ENCODE measurements at regions not wholly inside any gene's neighbourhood (a gene's known extent, or its start where the extent isn't known, plus 50 kb on each side); places are given as distances from the start of the nearest gene placed in this dataset.
"Not testable (repeated sequence)": the region's sequence is repeated elsewhere in the genome, so short reads cannot be mapped to it uniquely, and the experiment has no call there.

DNA sequence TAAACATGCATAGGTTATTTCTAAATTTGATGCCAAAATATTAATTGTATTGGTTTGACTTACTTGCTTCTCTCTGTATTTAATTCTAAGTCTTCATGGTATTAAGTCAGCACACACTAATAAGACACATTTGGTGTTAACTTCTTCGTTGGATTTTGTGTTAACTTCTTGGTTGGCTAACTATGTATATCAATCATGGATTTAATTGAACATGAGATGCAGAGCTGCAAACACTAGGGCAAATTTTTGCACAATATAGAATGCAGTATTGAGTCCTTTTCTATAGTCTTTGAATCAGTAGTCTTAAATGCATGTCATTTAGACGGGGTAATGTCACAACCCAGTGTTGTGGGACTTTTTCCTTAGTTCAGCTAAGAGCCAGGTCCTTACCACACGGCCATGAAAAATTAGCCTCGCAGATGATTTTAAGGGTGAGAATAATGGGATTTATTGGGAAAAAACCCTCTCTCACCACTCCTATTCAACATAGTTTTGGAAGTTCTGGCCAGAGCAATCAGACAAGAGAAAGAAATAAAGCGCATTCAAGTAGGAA is 142.9 kb upstream of the TRIM24 start:
- DNase-seq (ENCODE audit: low read depth) = no peak

DNA sequence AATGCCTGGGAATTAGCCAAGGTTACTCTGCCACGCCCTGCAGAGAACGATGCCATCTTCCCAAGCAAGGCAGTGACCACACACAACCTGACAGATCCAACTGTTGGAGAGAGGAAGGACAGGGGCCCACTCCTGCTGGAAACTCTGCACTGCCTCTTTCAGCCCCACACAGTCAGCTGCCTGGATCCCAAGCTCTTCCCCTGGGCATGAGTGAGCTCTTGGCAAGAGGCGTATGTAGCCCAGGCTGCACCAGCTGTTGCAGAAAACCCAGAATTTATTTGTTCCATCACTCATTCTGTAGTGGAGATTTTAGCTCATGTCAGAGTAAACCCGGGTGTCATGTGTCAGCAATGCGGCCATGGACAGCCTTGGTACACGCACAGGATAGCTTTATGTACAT is 135.1 kb upstream of the TRIM24 start:
- no peak for DNase-seq (ENCODE audit: low read depth)

DNA sequence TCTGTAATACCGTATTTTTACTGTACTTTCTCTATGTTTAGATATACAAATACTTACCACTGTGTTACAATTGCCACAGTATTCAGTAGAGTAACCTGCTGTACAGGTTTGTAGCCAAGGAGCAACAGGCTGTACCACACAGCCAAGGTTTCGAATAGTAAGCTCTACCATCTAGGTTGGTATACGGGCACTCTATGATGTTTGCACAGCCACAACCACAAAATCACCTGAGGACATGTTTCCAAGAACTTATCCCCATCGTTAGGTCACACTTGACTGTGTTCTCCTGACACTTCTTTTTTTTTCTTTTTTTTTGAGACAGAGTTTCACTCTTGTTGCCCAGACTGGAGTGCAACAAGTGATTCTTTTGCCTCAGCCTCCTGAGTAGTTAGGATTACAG is 134.6 kb upstream of the TRIM24 start:
- no peak for DNase-seq (ENCODE audit: low read depth)

DNA sequence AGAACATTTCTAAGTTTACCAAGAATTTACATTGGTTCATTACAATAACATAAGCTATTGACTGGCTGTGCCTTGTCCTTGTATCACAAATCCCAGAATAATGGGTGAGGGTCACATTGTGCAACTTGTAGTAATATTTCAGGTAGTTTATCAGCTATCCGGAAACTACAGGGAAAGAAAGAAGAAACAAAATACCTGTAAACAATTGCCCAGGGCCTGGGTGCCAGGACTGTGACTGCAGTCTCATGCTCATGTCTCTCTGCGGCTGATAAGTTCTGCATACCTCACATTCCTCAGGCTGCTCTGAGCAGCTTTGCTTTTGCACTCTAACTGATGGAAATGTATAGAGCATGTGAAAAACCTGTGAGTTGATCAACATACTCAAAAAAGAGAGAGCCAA is 131.8 kb upstream of the TRIM24 start:
- DNase-seq (ENCODE audit: low read depth) = no peak

DNA sequence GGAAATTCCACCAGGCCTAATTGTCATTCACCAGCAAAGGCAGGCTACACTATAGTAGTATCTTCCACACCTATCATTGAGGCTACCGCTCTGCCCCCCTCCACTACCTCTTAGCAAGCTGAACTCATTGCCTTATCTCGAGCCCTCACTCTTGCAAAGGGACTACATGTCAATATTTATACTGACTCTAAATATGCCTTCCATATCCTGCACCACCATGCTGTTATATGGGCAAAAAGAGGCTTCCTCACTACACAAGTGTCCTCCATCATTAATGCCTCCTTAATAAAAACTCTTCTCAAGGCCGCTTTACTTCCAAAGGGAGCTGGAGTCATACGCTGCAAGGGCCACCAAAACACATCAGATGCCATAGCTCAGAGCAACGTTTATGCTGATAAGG is 127.2 kb upstream of the TRIM24 start:
- DNase-seq (ENCODE audit: low read depth) = not testable (repeated sequence)

DNA sequence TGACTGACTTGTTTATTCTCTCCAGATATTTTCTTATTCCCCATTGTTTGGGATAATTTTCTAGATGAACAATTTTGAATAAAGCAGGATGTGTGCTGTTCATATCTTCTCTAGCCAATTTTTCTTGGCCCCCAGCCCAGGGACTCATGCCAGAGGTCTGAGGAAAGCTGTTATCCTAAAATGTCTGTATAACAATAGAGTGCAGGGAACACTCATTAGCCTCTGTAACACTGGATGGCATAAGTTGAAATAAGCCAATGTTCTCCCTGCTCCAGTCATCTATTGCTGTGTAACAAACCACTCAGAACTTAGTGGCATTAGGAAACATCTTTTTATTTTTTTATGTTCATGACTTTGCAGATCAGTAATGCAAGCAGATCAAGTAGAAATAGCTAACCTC is 121.7 kb upstream of the TRIM24 start:
- DNase-seq (ENCODE audit: low read depth) = no peak

DNA sequence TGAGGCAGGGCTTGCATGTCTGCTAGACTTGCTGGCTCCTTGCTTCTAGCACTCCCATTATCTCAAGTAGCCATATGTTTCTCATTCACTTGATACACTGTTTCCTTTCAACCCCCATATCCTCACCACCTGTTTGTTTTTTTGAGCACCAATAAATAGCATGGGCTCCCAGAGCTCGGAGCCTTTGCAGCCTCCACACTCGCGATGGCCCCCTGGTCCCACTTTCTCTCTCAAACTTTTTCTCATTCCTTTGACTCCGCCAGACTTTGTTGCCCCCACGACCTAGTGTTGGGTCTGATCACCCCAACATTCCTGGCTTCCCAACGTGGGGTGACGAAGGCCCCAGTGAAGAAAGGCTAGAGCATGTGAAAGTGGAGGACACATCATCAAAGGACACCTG is 120.8 kb upstream of the TRIM24 start:
- not testable (repeated sequence) for DNase-seq (ENCODE audit: low read depth)

DNA sequence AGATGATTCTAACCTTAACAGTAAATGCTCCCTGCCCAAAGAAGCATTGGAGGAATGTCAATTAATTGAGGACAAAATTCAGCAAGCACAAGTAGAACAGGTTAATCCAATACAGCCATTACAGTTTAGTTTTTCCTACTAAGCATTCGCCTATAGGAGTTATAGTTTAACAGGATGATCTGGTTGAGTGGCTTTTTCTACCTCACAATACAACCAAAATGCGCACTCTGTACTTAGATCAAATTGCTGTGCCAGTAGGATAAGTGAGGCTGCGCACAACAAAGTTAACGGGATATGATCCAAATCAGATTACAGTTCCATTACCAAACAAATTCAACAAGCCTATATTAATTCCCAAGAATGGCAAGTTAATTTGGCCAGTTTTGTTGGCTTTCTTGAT is 117.1 kb upstream of the TRIM24 start:
- DNase-seq (ENCODE audit: low read depth) = no peak

DNA sequence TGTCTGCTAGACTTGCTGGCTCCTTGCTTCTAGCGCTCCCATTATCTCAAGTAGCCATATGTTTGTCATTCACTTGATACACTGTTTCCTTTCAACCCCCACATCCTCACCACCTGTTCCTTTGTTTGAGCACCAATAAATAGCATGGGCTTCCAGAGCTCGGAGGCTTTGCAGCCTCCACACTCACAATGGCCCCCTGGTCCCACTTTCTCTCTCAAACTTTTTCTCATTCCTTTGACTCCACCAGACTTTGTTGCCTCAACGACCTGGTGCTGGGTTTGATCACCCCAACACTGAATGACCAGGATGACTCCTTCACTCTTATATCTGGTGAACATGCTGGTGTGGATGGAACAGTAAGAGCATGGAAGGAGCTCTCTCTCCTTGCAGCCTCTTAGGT is 114.5 kb upstream of the TRIM24 start:
- no peak for DNase-seq (ENCODE audit: low read depth)

DNA sequence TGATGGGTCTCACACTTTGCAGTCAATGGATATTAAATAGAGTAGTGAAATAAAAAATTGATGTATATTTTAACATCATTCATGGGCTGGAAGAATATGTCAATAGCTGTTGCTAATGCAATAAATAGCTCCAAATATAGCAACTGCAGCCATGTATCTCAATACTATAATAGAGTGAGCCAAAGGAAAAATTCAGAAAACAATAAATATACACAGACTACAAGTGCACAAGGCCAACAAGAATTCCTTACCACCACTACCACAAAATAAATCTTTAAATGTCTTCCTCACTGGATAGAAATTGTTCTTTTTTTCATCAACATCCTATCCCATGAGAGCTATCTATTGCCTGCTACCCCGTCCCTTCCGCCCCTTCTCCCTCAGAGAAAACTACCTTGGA is 113.1 kb upstream of the TRIM24 start:
- no peak for DNase-seq (ENCODE audit: low read depth)

DNA sequence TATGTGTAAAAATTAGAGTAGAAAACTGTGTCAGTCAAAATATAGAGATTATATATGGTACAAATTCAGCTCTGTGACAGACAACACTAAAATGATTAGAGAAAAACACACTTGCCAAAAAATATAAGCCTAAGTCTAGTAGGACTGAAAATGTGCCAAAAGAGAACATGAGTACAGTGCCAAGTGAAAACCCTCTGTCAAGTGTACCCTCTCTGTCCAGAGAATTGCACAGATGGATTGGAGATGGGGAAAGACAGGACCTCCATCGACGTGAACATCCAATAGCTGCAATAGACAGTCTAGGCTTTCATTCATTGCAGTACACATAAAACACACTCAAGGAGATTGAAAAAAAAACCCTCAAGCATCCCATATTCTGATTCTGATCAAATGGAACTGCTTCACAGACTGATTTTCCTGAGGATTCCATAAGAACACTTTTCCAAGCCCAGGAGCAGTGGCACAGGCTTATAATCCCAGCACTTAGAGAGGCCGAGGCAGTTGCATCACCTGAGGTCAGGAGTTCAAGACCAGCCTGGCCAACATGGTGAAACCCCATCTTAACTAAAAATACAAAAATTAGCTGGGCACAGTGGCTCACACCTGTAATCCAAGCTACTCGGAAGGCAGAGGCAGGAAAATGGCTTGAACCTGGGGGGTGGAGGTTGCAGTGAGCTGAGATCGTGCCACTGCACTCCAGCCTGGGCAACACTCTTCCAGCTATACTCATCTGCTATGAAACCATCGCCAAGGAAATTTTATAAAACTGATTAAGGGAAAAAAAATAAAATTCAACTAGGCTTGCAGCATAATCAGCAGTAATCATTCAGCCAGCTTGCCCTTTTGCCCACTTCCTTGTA is 110.0 kb upstream of the TRIM24 start:
- no peak for DNase-seq (ENCODE audit: low read depth)

DNA sequence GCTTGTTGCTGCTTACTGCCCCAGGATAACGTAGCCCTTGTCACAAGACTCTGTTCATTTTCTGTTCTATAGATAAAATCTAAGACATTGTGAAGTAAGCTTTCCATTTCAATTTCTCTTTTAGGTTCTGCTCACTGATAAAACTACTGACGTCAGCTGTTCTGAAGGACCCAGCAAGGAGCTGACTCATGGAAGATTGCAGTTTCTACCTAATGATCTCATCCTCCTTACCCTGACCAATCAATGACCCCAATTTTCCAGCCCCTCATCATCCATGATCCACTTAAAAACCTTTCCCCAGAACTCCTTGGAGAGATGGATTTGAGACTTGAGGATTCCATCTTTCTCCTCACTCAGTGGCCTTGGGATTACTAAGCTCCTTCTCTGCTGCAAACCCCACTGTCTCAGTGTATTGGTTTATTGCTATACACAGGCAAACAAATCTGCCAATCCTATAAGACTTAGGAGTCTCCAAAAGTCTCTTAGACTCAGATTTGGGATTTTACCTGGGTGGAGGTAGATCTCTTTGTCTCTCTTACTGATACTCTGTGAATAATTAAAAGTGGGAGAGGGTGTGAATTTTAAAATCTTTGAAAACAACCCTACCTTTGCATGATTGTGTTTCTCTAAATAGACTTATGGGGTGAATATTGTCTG is 109.2 kb upstream of the TRIM24 start:
- no peak for DNase-seq (ENCODE audit: low read depth)

DNA sequence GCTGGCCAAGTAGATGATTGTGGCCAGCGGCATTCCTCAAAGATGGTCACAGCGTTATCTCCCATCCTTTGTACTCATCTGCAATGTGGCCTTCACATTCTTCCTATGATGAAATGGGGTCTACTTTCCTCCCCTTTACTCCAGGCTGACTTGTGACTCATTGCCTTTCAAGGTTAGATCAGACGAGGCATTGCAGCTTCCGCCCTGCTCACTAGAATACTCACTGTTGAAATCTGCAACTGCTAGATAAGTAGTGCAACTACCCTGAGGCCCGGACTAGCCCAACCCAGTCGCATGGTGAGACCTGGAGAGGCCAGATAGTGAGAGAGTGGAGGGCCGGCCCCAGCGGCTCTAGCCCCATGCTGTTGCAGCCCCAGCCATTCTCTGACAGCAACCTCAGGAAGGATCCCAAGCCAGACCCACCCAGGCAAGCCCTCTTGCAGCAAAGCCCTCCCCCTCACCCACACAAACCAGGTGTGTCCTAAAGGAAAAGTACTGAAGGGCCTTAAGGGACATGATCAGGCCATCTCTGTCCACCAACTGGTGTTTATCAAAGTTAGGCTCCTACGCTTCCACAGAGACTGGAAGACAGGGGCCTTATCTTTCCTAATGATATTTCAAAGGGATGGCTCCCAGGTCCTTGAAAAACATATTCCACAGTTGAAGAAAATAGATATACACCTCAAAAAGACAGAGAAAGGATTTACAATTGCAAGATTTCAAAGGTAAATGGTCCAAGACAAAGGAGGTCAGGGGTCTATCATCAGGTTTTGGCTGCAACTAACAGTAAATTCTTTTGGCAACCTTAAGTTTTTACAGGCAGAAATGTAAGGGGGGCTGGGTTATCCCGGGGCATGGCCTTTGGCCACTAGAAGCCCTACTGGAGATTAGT is 107.2 kb upstream of the TRIM24 start:
- no peak for DNase-seq (ENCODE audit: low read depth)

DNA sequence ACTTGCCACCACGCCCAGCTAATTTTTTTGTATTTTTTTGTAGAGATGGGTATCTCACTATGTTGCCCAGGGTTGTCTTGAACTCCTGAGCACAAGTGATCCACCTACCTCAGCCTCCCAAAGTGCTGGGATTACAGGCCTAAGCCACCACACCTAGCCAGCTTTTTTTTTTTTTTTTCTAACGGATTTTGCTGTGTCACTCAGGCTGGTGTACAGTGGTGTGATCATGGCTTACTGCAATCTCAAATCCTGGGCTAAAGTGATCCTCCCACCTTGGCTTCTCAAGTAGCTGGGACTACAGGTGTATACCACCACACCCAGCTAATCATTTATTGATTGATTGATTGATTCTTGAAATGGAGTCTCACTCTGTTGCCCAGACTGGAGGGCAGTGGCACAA is 106.0 kb upstream of the TRIM24 start:
- DNase-seq (ENCODE audit: low read depth) = no peak

DNA sequence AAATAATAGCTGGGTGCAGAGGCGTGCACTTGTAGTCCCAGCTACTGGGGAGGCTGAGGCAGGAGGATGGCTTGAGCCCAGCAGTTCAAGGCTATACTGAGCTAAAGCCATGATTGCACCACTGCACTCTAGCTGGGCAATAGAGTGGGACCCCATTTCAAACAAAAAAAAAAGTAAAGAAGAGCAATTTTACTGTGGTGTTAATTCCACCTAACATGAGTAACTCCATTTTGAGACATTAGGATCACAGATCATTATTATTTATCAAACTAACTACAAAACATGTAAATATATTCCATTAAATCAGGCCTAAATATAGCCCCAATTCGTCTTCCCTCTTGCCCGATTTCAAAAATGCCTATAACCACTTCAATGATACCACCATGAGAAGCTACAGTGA is 104.8 kb upstream of the TRIM24 start:
- no peak for DNase-seq (ENCODE audit: low read depth)

DNA sequence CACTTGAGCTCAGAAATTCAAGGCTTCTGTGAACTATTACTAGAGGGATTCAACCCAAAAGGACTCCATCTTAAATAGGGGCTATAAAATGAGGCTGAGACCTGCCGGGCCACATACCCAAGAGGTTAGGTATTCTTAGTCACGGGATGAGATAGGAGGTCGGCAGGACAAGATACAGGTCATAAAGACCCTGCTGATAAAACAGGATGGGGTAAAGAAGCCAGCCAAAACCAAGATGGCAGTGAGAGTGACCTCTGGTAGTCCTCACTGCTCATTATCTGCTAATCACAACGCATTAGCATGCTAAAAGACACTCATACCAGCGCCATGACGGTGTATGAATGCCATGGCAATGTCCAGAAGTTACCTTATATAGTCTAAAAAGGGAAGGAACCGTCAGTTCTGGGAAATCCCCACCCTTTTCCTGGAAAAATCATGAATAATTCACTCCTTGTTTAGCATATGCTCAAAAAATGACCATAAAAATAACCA is 101.2 kb upstream of the TRIM24 start:
- DNase-seq (ENCODE audit: low read depth) = no peak

DNA sequence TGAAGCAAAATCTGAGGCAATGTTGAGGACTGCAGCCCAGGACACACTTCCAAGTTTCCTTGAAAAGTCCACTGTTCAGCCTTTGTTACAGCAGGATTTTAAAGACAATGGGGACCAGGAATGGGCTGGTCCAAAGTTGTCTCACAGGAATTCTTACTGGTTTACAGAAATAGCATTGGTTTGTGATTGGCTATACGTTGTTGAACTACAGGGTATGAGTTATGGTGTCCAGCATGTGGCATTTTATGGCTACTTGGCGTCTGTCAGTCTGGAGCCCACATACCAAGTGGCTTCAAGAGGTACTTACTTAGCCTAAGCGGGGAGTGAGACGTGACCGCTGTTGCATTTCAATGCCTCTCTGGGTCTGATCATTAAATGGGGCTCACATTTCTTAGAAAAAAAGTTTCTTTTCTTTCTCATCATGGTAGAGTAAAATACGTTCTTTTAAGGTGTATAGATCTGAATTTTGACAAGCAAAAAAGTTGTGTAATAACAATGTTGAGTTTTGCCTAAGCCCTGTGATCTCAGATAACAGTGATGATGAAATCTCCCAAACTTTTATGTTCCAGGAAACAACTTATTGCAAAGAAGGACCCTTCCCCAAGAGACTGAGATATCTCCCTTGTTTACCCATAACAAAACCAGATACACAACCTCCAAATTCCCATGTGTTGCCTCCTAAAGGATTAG is 100.0 kb upstream of the TRIM24 start:
- DNase-seq (ENCODE audit: low read depth) = no peak

DNA sequence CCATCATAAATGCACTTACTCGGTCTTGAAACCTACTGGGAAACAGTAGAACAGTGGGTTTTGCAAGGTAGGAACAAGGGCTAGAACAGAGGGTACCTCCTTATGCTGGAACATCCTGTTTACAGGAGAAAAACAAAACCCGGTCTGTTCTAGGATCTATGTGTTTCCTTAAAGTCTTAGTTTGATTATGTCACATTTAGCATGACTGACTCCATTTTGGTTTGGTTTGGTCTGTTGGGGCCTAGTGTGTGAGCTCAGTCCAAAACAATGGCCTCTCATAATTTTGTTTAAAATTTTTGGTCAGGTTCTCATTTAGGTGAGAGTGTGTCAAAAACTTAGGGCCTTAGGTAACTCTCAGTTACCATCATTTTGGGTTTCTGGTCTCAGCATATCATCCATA is 96.3 kb upstream of the TRIM24 start:
- no peak for DNase-seq (ENCODE audit: low read depth)

DNA sequence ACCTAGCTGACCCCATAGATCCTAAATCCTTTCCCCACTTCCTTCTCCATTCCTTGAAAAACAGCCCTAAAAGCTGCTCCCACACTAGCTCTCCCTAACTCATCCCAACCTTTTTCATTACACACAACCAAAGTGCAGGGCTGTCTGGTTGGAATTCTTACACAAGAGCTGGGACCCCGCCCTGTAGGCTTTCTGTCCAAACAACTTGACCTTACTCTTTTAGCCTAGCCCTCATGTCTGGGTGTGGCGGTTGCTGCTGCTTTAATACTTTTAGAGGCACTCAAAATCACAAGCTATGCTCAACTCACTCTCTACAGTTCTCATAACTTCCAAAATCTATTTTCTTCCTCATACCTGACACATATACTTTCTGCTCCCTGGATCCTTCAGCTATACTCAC is 93.9 kb upstream of the TRIM24 start:
- not testable (repeated sequence) for DNase-seq (ENCODE audit: low read depth)

DNA sequence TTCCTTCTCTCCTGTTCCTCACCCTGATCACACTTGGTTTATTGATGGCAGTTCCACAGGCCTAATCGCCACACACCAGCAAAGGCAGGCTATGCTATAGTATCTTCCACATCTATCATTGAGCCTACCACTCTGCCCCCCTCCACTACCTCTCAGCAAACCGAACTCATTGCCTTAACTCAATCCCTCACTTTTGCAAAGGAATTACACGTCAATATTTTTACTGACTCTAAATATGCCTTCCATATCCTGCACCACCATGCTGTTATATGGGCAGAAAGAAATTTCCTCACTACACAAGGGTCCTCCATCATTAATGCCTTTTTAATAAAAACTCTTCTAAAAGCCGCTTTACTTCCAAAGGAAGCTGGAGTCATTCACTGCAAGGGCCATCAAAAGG is 93.4 kb upstream of the TRIM24 start:
- not testable (repeated sequence) for DNase-seq (ENCODE audit: low read depth)

DNA sequence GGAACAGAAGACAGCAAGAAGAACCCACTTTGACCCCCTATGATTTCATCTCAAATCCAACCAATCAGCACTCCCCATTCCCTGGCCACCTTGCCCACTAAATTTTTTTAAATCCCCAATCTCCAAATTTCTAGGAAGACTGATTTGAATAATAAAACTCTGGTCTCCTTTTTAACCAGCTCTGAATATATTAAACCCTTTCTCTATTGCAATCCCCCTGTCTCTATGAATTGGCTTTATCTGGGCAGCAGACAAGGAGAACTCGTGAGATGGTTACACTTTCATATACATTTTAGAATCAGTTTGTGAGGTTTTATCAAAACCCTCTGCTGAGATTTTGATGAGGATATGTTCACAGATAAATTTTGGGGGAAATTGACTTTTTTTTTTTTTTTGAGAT is 90.3 kb upstream of the TRIM24 start:
- DNase-seq (ENCODE audit: low read depth) = no peak

DNA sequence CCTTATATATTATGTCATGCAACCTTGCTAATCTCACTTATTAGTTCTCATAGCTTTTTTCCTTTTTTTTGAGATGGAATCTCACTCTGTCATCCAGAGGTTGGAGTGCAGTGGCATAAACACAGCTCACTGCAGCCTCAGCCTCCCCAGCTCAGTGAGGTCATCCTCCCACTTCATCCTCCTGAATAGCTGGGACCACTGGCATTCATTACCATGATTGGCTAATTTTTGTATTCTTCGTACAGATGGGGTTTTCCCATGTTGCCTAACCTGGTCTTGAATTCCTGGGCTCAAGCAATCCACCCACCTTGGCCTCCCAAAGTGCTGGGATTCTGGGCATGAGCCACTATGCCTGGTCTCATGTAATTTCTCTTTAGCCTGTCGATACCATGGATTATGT is 89.1 kb upstream of the TRIM24 start:
- DNase-seq (ENCODE audit: low read depth) = no peak
